GM21825 (cell line): ENCODE measurements at regions not wholly inside any gene's neighbourhood (a gene's known extent, or its start where the extent isn't known, plus 50 kb on each side); places are given as distances from the start of the nearest gene placed in this dataset.

Experiments
- ATAC-seq: cut with Tn5 transposase; IDR thresholded peaks from one replicate; pipeline ENCODE4 v1.9.1; 2021; ENCODE audit warnings: mild to moderate bottlenecking, moderate library complexity; ENCODE audit not compliant: unreplicated experiment

GRCh38 chr5:27341342-27341741, 303.0 kb upstream of the CDH9 start:
- ATAC-seq: no peak

- no peak for ATAC-seq
Measured at GRCh38 chr5:27336817-27337216, 298.4 kb upstream of the CDH9 start.

- ATAC-seq: no peak
Measured at GRCh38 chr5:27328480-27328879, 290.1 kb upstream of the CDH9 start.

GRCh38 chr5:27325513-27325912, 287.1 kb upstream of the CDH9 start:
- ATAC-seq: no peak

- no peak for ATAC-seq
Measured at GRCh38 chr5:27318701-27319100, 280.3 kb upstream of the CDH9 start.

GRCh38 chr5:27316271-27316650, 277.9 kb upstream of the CDH9 start:
- no peak for ATAC-seq

GRCh38 chr5:27315363-27316270, 277.2 kb upstream of the CDH9 start:
- ATAC-seq: no peak

- no peak for ATAC-seq
Measured at GRCh38 chr5:27313549-27313948, 275.2 kb upstream of the CDH9 start.

GRCh38 chr5:27312291-27312893, 274.0 kb upstream of the CDH9 start:
- ATAC-seq: no peak

GRCh38 chr5:27311544-27311943, 273.2 kb upstream of the CDH9 start:
- ATAC-seq: no peak

GRCh38 chr5:27308153-27308552, 269.8 kb upstream of the CDH9 start:
- no peak for ATAC-seq

- no peak for ATAC-seq
Measured at GRCh38 chr5:27290172-27290571, 251.8 kb upstream of the CDH9 start.

GRCh38 chr5:27276119-27276518, 237.7 kb upstream of the CDH9 start:
- no peak for ATAC-seq

- ATAC-seq: no peak
Measured at GRCh38 chr5:27275345-27275744, 237.0 kb upstream of the CDH9 start.

- ATAC-seq: no peak
Measured at GRCh38 chr5:27269766-27270165, 231.4 kb upstream of the CDH9 start.

GRCh38 chr5:27267209-27267824, 228.9 kb upstream of the CDH9 start:
- no peak for ATAC-seq

- no peak for ATAC-seq
Measured at GRCh38 chr5:27266184-27266583, 227.8 kb upstream of the CDH9 start.

GRCh38 chr5:27257696-27258095, 219.3 kb upstream of the CDH9 start:
- no peak for ATAC-seq

- no peak for ATAC-seq
Measured at GRCh38 chr5:27252911-27253310, 214.5 kb upstream of the CDH9 start.

GRCh38 chr5:27242258-27242626, 203.9 kb upstream of the CDH9 start:
- no peak for ATAC-seq

- no peak for ATAC-seq
Measured at GRCh38 chr5:27241564-27242257, 203.3 kb upstream of the CDH9 start.
